ENCODE measurements at regions not wholly inside any gene's neighbourhood (a gene's known extent, or its start where the extent isn't known, plus 50 kb on each side); places are given as distances from the start of the nearest gene placed in this dataset.

DNA sequence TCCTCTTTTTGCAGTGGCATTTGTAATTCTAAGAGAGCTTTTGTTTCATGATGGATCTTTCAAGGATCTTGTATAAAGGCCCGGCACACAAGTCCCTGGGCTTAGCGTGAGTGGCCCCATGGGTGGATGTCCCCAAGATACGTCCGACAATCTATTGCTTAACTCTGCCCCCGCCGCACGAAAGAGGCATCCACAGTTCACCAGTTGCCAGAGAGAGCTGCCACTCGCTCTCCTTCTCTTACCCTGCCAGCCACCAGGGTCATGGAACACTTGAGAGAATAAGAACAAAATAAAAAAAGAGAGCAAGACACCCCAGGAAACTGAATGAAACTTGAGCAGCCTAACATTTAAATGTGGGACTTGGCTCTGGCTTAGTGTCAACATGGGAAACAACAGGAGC lies 92.3 kb downstream of the CTAGE1 start:
- TF ChIP-seq, protein P1, sequence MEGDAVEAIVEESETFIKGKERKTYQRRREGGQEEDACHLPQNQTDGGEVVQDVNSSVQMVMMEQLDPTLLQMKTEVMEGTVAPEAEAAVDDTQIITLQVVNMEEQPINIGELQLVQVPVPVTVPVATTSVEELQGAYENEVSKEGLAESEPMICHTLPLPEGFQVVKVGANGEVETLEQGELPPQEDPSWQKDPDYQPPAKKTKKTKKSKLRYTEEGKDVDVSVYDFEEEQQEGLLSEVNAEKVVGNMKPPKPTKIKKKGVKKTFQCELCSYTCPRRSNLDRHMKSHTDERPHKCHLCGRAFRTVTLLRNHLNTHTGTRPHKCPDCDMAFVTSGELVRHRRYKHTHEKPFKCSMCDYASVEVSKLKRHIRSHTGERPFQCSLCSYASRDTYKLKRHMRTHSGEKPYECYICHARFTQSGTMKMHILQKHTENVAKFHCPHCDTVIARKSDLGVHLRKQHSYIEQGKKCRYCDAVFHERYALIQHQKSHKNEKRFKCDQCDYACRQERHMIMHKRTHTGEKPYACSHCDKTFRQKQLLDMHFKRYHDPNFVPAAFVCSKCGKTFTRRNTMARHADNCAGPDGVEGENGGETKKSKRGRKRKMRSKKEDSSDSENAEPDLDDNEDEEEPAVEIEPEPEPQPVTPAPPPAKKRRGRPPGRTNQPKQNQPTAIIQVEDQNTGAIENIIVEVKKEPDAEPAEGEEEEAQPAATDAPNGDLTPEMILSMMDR (IDR thresholded peaks at IDR 0.05; ENCODE audit: poor library complexity, severe bottlenecking): no peak
- TF ChIP-seq POLR2AphosphoS5 (IDR thresholded peaks at IDR 0.05) (no peak), EP300 (conservative IDR thresholded peaks at IDR 0.05; ENCODE audit: poor library complexity, severe bottlenecking) (no peak), RAD21 (conservative IDR thresholded peaks at IDR 0.05) (no peak), EZH2 (IDR thresholded peaks at IDR 0.05; ENCODE audit: borderline replicate concordance, insufficient read depth, low read length, poor library complexity, severe bottlenecking) (no peak), SMC3 (conservative IDR thresholded peaks at IDR 0.05; ENCODE audit: poor library complexity) (no peak)
- TF ChIP-seq, protein P2, sequence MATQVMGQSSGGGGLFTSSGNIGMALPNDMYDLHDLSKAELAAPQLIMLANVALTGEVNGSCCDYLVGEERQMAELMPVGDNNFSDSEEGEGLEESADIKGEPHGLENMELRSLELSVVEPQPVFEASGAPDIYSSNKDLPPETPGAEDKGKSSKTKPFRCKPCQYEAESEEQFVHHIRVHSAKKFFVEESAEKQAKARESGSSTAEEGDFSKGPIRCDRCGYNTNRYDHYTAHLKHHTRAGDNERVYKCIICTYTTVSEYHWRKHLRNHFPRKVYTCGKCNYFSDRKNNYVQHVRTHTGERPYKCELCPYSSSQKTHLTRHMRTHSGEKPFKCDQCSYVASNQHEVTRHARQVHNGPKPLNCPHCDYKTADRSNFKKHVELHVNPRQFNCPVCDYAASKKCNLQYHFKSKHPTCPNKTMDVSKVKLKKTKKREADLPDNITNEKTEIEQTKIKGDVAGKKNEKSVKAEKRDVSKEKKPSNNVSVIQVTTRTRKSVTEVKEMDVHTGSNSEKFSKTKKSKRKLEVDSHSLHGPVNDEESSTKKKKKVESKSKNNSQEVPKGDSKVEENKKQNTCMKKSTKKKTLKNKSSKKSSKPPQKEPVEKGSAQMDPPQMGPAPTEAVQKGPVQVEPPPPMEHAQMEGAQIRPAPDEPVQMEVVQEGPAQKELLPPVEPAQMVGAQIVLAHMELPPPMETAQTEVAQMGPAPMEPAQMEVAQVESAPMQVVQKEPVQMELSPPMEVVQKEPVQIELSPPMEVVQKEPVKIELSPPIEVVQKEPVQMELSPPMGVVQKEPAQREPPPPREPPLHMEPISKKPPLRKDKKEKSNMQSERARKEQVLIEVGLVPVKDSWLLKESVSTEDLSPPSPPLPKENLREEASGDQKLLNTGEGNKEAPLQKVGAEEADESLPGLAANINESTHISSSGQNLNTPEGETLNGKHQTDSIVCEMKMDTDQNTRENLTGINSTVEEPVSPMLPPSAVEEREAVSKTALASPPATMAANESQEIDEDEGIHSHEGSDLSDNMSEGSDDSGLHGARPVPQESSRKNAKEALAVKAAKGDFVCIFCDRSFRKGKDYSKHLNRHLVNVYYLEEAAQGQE (IDR thresholded peaks at IDR 0.05; ENCODE audit: borderline replicate concordance): no peak

Measured in neural cell (in vitro differentiated cells).